ENCODE measurements at regions not wholly inside any gene's neighbourhood (a gene's known extent, or its start where the extent isn't known, plus 50 kb on each side); places are given as distances from the start of the nearest gene placed in this dataset.

- TF ChIP-seq, protein P1, sequence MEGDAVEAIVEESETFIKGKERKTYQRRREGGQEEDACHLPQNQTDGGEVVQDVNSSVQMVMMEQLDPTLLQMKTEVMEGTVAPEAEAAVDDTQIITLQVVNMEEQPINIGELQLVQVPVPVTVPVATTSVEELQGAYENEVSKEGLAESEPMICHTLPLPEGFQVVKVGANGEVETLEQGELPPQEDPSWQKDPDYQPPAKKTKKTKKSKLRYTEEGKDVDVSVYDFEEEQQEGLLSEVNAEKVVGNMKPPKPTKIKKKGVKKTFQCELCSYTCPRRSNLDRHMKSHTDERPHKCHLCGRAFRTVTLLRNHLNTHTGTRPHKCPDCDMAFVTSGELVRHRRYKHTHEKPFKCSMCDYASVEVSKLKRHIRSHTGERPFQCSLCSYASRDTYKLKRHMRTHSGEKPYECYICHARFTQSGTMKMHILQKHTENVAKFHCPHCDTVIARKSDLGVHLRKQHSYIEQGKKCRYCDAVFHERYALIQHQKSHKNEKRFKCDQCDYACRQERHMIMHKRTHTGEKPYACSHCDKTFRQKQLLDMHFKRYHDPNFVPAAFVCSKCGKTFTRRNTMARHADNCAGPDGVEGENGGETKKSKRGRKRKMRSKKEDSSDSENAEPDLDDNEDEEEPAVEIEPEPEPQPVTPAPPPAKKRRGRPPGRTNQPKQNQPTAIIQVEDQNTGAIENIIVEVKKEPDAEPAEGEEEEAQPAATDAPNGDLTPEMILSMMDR (IDR thresholded peaks at IDR 0.05; ENCODE audit: low read depth, low read length, poor library complexity, severe bottlenecking): no peak
- TF ChIP-seq EZH2phosphoT487 (IDR thresholded peaks at IDR 0.05; ENCODE audit: borderline replicate concordance, low read length): no peak
Measured at GRCh38 chr3:67875338-67875737, 220.9 kb upstream of the SUCLG2 start.
